ENCODE measurements at regions not wholly inside any gene's neighbourhood (a gene's known extent, or its start where the extent isn't known, plus 50 kb on each side); places are given as distances from the start of the nearest gene placed in this dataset.

DNA sequence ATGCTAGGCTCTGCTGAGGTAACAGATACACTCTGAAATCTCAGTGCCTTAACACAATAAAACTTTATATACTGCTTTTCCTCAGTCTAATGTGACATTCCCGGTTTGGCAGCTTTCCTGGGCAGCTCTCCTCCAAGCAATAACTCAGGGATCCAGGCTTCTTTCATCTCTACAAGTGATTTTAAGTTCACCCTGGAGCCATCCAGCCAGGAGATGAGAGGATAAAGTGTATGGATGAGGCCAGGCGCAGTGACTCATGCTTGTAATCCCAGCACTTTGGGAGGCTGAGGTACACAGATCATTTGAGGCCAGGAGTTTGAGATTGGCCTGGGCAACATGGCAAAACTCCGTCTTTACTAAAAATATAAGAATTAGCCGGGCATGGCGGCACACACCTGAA, 147.2 kb downstream of the UTP18 start:
- TF ChIP-seq, protein P1, sequence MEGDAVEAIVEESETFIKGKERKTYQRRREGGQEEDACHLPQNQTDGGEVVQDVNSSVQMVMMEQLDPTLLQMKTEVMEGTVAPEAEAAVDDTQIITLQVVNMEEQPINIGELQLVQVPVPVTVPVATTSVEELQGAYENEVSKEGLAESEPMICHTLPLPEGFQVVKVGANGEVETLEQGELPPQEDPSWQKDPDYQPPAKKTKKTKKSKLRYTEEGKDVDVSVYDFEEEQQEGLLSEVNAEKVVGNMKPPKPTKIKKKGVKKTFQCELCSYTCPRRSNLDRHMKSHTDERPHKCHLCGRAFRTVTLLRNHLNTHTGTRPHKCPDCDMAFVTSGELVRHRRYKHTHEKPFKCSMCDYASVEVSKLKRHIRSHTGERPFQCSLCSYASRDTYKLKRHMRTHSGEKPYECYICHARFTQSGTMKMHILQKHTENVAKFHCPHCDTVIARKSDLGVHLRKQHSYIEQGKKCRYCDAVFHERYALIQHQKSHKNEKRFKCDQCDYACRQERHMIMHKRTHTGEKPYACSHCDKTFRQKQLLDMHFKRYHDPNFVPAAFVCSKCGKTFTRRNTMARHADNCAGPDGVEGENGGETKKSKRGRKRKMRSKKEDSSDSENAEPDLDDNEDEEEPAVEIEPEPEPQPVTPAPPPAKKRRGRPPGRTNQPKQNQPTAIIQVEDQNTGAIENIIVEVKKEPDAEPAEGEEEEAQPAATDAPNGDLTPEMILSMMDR (optimal IDR thresholded peaks at IDR 0.05 in 1 of 3, IDR thresholded peaks at IDR 0.05 in 1 of 3, conservative IDR thresholded peaks at IDR 0.05 in 1 of 3; ENCODE audit: extremely low read depth in 1 of 3, insufficient read depth in 2 of 3, low read length in 3 of 3), result no peak
- TF ChIP-seq EZH2 (IDR thresholded peaks at IDR 0.05; ENCODE audit: low read length), result no peak
